HepG2 (cell line): ENCODE measurements at regions not wholly inside any gene's neighbourhood (a gene's known extent, or its start where the extent isn't known, plus 50 kb on each side); places are given as distances from the start of the nearest gene placed in this dataset.

Experiments
- ATAC-seq: fragments of 200-7000 bp; cut with Tn5 transposase; 3 replicates; pipeline ENCODE4 v1.9.1; 2020; ENCODE audit warnings: mild to moderate bottlenecking, moderate library complexity
- BruUV-seq: library from RNA; stranded (reverse); fragments of 400-500 nt; replicated peaks from 2 replicates; lab custom pipeline; 2021; lab: Mats Ljungman, UMichigan
- CTCF ChIA-PET: fragments of 300-600 bp; formaldehyde crosslinking; extraction: SDS; loops from one replicate; lab custom pipeline; 2021; ENCODE audit warnings: low total read pairs, inconsistent platforms, low intra/inter-chr PET ratio; lab: Yijun Ruan, JAX
- POLR2A ChIA-PET: fragments of 350-600 bp; sonication (Branson Sonifier 250); formaldehyde crosslinking; loops from one replicate; lab custom pipeline; 2020; ENCODE audit warnings: antibody characterized with exemption, inconsistent platforms; lab: Yijun Ruan, JAX
- DNase-seq: peaks from one replicate; pipeline ENCODE4 v3.0.0-alpha.2; 2015; ENCODE audit warnings: low spot score
- FAIRE-seq: peaks from 3 replicates; lab custom pipeline; 2011; peaks lifted over from hg19 to GRCh38; lab: Jason Lieb, UNC
- H2AFZ ChIP-seq: one replicate; pipeline ENCODE4 v1.6.1; 2011; ENCODE audit warnings: low read length, inconsistent platforms
- H3K27ac ChIP-seq: fragments of 300-600 bp; 3 replicates; pipeline ENCODE4 v1.8.0; 2011; ENCODE audit warnings: mixed run types, mild to moderate bottlenecking, mixed read lengths, low read length, inconsistent platforms; ENCODE audit not compliant: insufficient read depth; ENCODE audit errors: extremely low read length
- H3K27me3 ChIP-seq, 2 experiments: fragments of 200-600 bp in 1 of 2; 2 replicates in 1 of 2; 3 replicates in 1 of 2; pipeline versions ENCODE4 v1.6.0 to v1.8.0; 2011; ENCODE audit warnings: low read length in 2 of 2, mild to moderate bottlenecking in 2 of 2, moderate library complexity in 2 of 2, inconsistent platforms in 1 of 2; ENCODE audit not compliant: insufficient read depth in 2 of 2, control insufficient read depth in 1 of 2
- H3K36me3 ChIP-seq, 2 experiments: fragments of 200-600 bp in 1 of 2; replicated peaks in 1 of 2; 2 replicates in 1 of 2; 3 replicates in 1 of 2; pipeline versions ENCODE4 v1.5.1 to v1.8.0; 2011; ENCODE audit warnings: low read length in 2 of 2, inconsistent platforms in 1 of 2; ENCODE audit not compliant: insufficient read depth in 2 of 2, control insufficient read depth in 1 of 2
- H3K4me1 ChIP-seq: 2 replicates; pipeline ENCODE4 v1.5.1; 2012; ENCODE audit warnings: low read length, inconsistent platforms; ENCODE audit not compliant: insufficient read depth
- H3K4me2 ChIP-seq: 2 replicates; pipeline ENCODE4 v1.6.0; 2011; ENCODE audit warnings: low read depth, low read length, inconsistent platforms
- H3K4me3 ChIP-seq, 3 experiments: fragments of 200-600 bp in 1 of 3; sonication (generic), shearing (Covaris generic) in 1 of 3; replicated peaks in 1 of 3; 2 replicates each; pipeline ENCODE4 v1.5.1; 2011 to 2016; ENCODE audit warnings: low read length in 3 of 3, inconsistent platforms in 2 of 3, low read depth in 2 of 3, mild to moderate bottlenecking in 2 of 3, control low read depth in 1 of 3, mixed read lengths in 1 of 3; ENCODE audit not compliant: insufficient read depth in 1 of 3
- H3K79me2 ChIP-seq: one replicate; pipeline ENCODE4 v1.6.1; 2011; ENCODE audit warnings: low read length, inconsistent platforms; ENCODE audit not compliant: insufficient read depth
- H3K9ac ChIP-seq: 2 replicates; pipeline ENCODE4 v1.6.0; 2011; ENCODE audit warnings: mild to moderate bottlenecking, low read depth, low read length, inconsistent platforms; ENCODE audit not compliant: insufficient read depth
- H3K9me3 ChIP-seq: 2 replicates; pipeline ENCODE4 v1.5.1; 2012; ENCODE audit warnings: mild to moderate bottlenecking, low read length
- H4K20me1 ChIP-seq: 2 replicates; pipeline ENCODE4 v1.6.0; 2011; ENCODE audit warnings: inconsistent platforms, mild to moderate bottlenecking, low read length, moderate library complexity; ENCODE audit not compliant: insufficient read depth
- CHCHD3 ChIP-seq: sonication (generic); formaldehyde crosslinking; IDR thresholded peaks from 2 replicates; pipeline ENCODE4 v1.8.0; 2022; ENCODE audit warnings: mild to moderate bottlenecking, missing genetic modification reagents, moderate library complexity
- CSRNP1 ChIP-seq: sonication (generic); formaldehyde crosslinking; IDR thresholded peaks from 2 replicates; pipeline ENCODE4 v1.8.1; 2023; ENCODE audit warnings: mild to moderate bottlenecking, missing genetic modification reagents
- ELK4 ChIP-seq: sonication (generic); formaldehyde crosslinking; IDR thresholded peaks from 2 replicates; pipeline ENCODE4 v1.9.0; 2021; ENCODE audit warnings: missing genetic modification reagents, borderline replicate concordance
- FOXJ3 ChIP-seq: sonication (generic); formaldehyde crosslinking; IDR thresholded peaks from 2 replicates; pipeline ENCODE4 v1.4.0; 2020; ENCODE audit warnings: missing genetic modification reagents, mild to moderate bottlenecking, borderline replicate concordance
- HOXA9 ChIP-seq: sonication (generic); formaldehyde crosslinking; IDR thresholded peaks from 2 replicates; pipeline ENCODE4 v1.8.1; 2022; ENCODE audit warnings: missing genetic modification reagents, mild to moderate bottlenecking, moderate library complexity, borderline replicate concordance
- KDM4B ChIP-seq: sonication (generic); formaldehyde crosslinking; IDR thresholded peaks from 2 replicates; pipeline ENCODE4 v1.4.0; 2020; ENCODE audit warnings: missing genetic modification reagents
- MATR3 ChIP-seq: sonication (generic); formaldehyde crosslinking; IDR thresholded peaks from 2 replicates; pipeline ENCODE4 v1.4.0; 2020; ENCODE audit warnings: missing genetic modification reagents
- NAIF1 ChIP-seq: sonication (generic); formaldehyde crosslinking; IDR thresholded peaks from 2 replicates; pipeline ENCODE4 v1.5.0; 2020; ENCODE audit warnings: mild to moderate bottlenecking, missing genetic modification reagents, borderline replicate concordance
- NR2C2 ChIP-seq: sonication (generic); formaldehyde crosslinking; IDR thresholded peaks from 2 replicates; pipeline ENCODE4 v1.4.0; 2020; ENCODE audit warnings: missing genetic modification reagents, mild to moderate bottlenecking, moderate library complexity, borderline replicate concordance
- SIN3A ChIP-seq: IDR thresholded peaks from 2 replicates; pipeline ENCODE4 v1.6.1; 2011; ENCODE audit warnings: low read depth, mild to moderate bottlenecking, control low read depth, low read length, borderline replicate concordance
- ZBTB42 ChIP-seq: sonication (generic); formaldehyde crosslinking; IDR thresholded peaks from 2 replicates; pipeline ENCODE4 v1.5.0; 2020; ENCODE audit warnings: mild to moderate bottlenecking, missing genetic modification reagents
- ZNF20 ChIP-seq: sonication (generic); formaldehyde crosslinking; IDR thresholded peaks from 2 replicates; pipeline ENCODE4 v1.4.0; 2020; ENCODE audit warnings: mild to moderate bottlenecking, moderate library complexity, missing genetic modification reagents
- ZNF335 ChIP-seq: sonication (generic); formaldehyde crosslinking; IDR thresholded peaks from 2 replicates; pipeline ENCODE4 v1.4.0; 2020; ENCODE audit warnings: missing genetic modification reagents
- ZNF446 ChIP-seq: sonication (generic); formaldehyde crosslinking; IDR thresholded peaks from 2 replicates; pipeline ENCODE4 v1.5.0; 2020; ENCODE audit warnings: mild to moderate bottlenecking, missing genetic modification reagents
- ZNF598 ChIP-seq: sonication (generic); formaldehyde crosslinking; IDR thresholded peaks from 2 replicates; pipeline ENCODE4 v1.5.1; 2020; ENCODE audit warnings: mild to moderate bottlenecking, missing genetic modification reagents, borderline replicate concordance
- ZNF672 ChIP-seq: sonication (generic); formaldehyde crosslinking; IDR thresholded peaks from 2 replicates; pipeline ENCODE4 v1.8.1; 2022; ENCODE audit warnings: missing genetic modification reagents
- ZNF737 ChIP-seq: sonication (generic); formaldehyde crosslinking; IDR thresholded peaks from 2 replicates; pipeline ENCODE4 v1.5.0; 2020; ENCODE audit warnings: missing genetic modification reagents, mild to moderate bottlenecking, borderline replicate concordance
- WGBS: methylation state at CpG from one replicate; pipeline ENCODE4 v1.1.6; 2017; ENCODE audit warnings: low lambda C conversion rate; 5-methylcytosine and 5-hydroxymethylcytosine counted together
- in situ Hi-C: cut with HindIII; loops from 2 replicates; pipeline ENCODE4 v1.10.0; 2017; ENCODE audit warnings: low pct_unique_long_range_greater_than_20kb; ENCODE audit not compliant: extremely low pct_ligation_motif_present
- intact Hi-C: fragments of 100-400 bp; cut with micrococcal nuclease; formaldehyde crosslinking; loops from one replicate; pipeline ENCODE4 v1.10.0; 2022; ENCODE audit not compliant: unreplicated experiment

GRCh38 chr9:106146066-106146840 lies 451.9 kb downstream of the TMEM38B start:
- H3K4me1 ChIP-seq = no peaks in the 10 kb centered on the region
- in situ Hi-C loops (no loop called here), intact Hi-C loops (no loop called here)
- no peaks in the 10 kb centered on the region for H4K20me1 ChIP-seq
- no peak overlapping the region for H3K27ac ChIP-seq
- H3K79me2 ChIP-seq = no peaks in the 10 kb centered on the region
- no peak for DNase-seq
- H3K9ac ChIP-seq = no peak overlapping the region
- no peak overlapping the region for H3K4me2 ChIP-seq
- no peak overlapping the region for H2AFZ ChIP-seq
- H3K9me3 ChIP-seq = no peaks in the 10 kb centered on the region
- no peak for ATAC-seq
- H3K4me3 ChIP-seq = no peak overlapping the region
- WGBS = 12% methylated on average over 6 of the region's 6 CpGs
- ChIA-PET POLR2A (no interaction called here), CTCF (no interaction called here)
- BruUV-seq = no TSS peak
- H3K36me3 ChIP-seq = no peaks in the 10 kb centered on the region
- no peaks in the 10 kb centered on the region for H3K27me3 ChIP-seq
- no peak for TF ChIP-seq ZNF335 (CRISPR knock-in tag)
- no peak for TF ChIP-seq ZNF737 (CRISPR knock-in tag)
- no peak for TF ChIP-seq ZBTB42 (CRISPR knock-in tag)
- no peak for TF ChIP-seq ZNF20 (CRISPR knock-in tag)
- TF ChIP-seq KDM4B (CRISPR knock-in tag) = no peak
- TF ChIP-seq NAIF1 (CRISPR knock-in tag) = no peak
- TF ChIP-seq ELK4 (CRISPR knock-in tag) = no peak
- FAIRE-seq = no peak

- no TSS peak for BruUV-seq
- in situ Hi-C loops = no loop called here
- Histone ChIP-seq H3K79me2 (no peaks in the 10 kb centered on the region), H3K36me3 (no peaks in the 10 kb centered on the region), H4K20me1 (no peaks in the 10 kb centered on the region), H3K4me1 (no peaks in the 10 kb centered on the region), H3K27me3 (no peaks in the 10 kb centered on the region), H3K9me3 (no peaks in the 10 kb centered on the region), H2AFZ (no peak overlapping the region), H3K4me2 (no peak overlapping the region), H3K27ac (no peak overlapping the region), H3K9ac (no peak overlapping the region), H3K4me3 (no peak overlapping the region)
- intact Hi-C loops = no loop called here
- ATAC-seq = no peak
- no peak for FAIRE-seq
- CTCF ChIA-PET = no interaction called here
- POLR2A ChIA-PET = no interaction called here
- no peak for DNase-seq
- no peak for TF ChIP-seq NR2C2 (CRISPR knock-in tag)
- TF ChIP-seq ZNF446 (CRISPR knock-in tag) = no peak
- TF ChIP-seq ZNF598 (CRISPR knock-in tag) = no peak
- no peak for TF ChIP-seq CSRNP1 (CRISPR knock-in tag)
- TF ChIP-seq MATR3 (CRISPR knock-in tag) = no peak
- no peak for TF ChIP-seq HOXA9 (CRISPR knock-in tag)
- TF ChIP-seq SIN3A = no peak
- no peak for TF ChIP-seq CHCHD3 (CRISPR knock-in tag)
- TF ChIP-seq ZNF672 (CRISPR knock-in tag) = no peak
- TF ChIP-seq FOXJ3 = no peak
Measured at GRCh38 chr9:106146886-106147285, 452.5 kb downstream of the TMEM38B start.
